Astrocyte (in vitro differentiated cells and primary cell): ENCODE measurements at regions not wholly inside any gene's neighbourhood (a gene's known extent, or its start where the extent isn't known, plus 50 kb on each side); places are given as distances from the start of the nearest gene placed in this dataset.

Experiments used
- DNase-seq: peaks from one replicate; pipeline ENCODE4 v3.0.0-alpha.2; 2010; ENCODE audit warnings: low read depth
- FAIRE-seq: peaks from 2 replicates; lab custom pipeline; 2011; peaks lifted over from hg19 to GRCh38; lab: Jason Lieb, UNC
- H2AFZ ChIP-seq: 2 replicates; pipeline ENCODE4 v1.6.0; 2012; ENCODE audit warnings: low read depth, low read length, inconsistent platforms
- H3K27ac ChIP-seq: 2 replicates; pipeline ENCODE4 v1.5.1; 2011; ENCODE audit warnings: low read depth, low read length, inconsistent platforms
- H3K27me3 ChIP-seq: 2 replicates; pipeline ENCODE4 v1.6.0; 2011; ENCODE audit warnings: low read length, inconsistent platforms; ENCODE audit not compliant: insufficient read depth
- H3K36me3 ChIP-seq: 2 replicates; pipeline ENCODE4 v1.5.1; 2011; ENCODE audit warnings: low read length, inconsistent platforms; ENCODE audit not compliant: insufficient read depth
- H3K4me1 ChIP-seq: 2 replicates; pipeline ENCODE4 v1.5.1; 2011; ENCODE audit warnings: low read length, inconsistent platforms; ENCODE audit not compliant: insufficient read depth
- H3K4me2 ChIP-seq: 2 replicates; pipeline ENCODE4 v1.6.0; 2012; ENCODE audit warnings: low read length, inconsistent platforms
- H3K4me3 ChIP-seq: 2 replicates; pipeline ENCODE4 v1.5.1; 2011; ENCODE audit warnings: low read depth, mild to moderate bottlenecking, low read length, inconsistent platforms; ENCODE audit not compliant: insufficient read depth
- H3K79me2 ChIP-seq: 2 replicates; pipeline ENCODE4 v1.6.0; 2012; ENCODE audit warnings: mild to moderate bottlenecking, low read length, inconsistent platforms; ENCODE audit not compliant: insufficient read depth
- H3K9ac ChIP-seq: 2 replicates; pipeline ENCODE4 v1.6.0; 2012; ENCODE audit warnings: mild to moderate bottlenecking, low read length, inconsistent platforms
- H3K9me3 ChIP-seq: 2 replicates; pipeline ENCODE4 v1.5.1; 2012; ENCODE audit warnings: low read depth, mild to moderate bottlenecking, low read length, inconsistent platforms; ENCODE audit not compliant: insufficient read depth
- H4K20me1 ChIP-seq: 2 replicates; pipeline ENCODE4 v1.6.0; 2012; ENCODE audit warnings: low read length, inconsistent platforms; ENCODE audit not compliant: insufficient read depth
- H3K27ac Mint-ChIP-seq: one replicate; pipeline ENCODE4 v1.8.0; 2021; ENCODE audit warnings: mild to moderate bottlenecking, mixed read lengths; ENCODE audit not compliant: unreplicated experiment
- H3K27me3 Mint-ChIP-seq: one replicate; pipeline ENCODE4 v1.8.0; 2021; ENCODE audit warnings: low read depth, mixed read lengths; ENCODE audit not compliant: unreplicated experiment
- H3K36me3 Mint-ChIP-seq: one replicate; pipeline ENCODE4 v1.8.0; 2021; ENCODE audit warnings: low read depth, mixed read lengths; ENCODE audit not compliant: unreplicated experiment
- H3K4me1 Mint-ChIP-seq: one replicate; pipeline ENCODE4 v1.8.0; 2021; ENCODE audit warnings: low read depth, mixed read lengths; ENCODE audit not compliant: unreplicated experiment
- H3K4me3 Mint-ChIP-seq: one replicate; pipeline ENCODE4 v1.8.0; 2021; ENCODE audit warnings: mild to moderate bottlenecking, moderate library complexity, mixed read lengths; ENCODE audit not compliant: unreplicated experiment
- H3K9me3 Mint-ChIP-seq: one replicate; pipeline ENCODE4 v1.8.0; 2021; ENCODE audit warnings: mild to moderate bottlenecking, mixed read lengths; ENCODE audit not compliant: unreplicated experiment
- CTCF ChIP-seq: IDR thresholded peaks from 2 replicates; pipeline ENCODE4 v1.5.1; 2011; ENCODE audit warnings: low read depth, mild to moderate bottlenecking, inconsistent platforms, low read length, moderate library complexity; ENCODE audit not compliant: insufficient read depth
- EZH2 ChIP-seq: IDR thresholded peaks from 2 replicates; pipeline ENCODE4 v1.6.1; 2012; ENCODE audit warnings: mild to moderate bottlenecking, low read length, inconsistent platforms; ENCODE audit not compliant: insufficient read depth

GRCh38 chr16:54585998-54586340, 299.4 kb upstream of the IRX3 start:
- Mint-ChIP-seq H3K36me3 (no peaks in the 10 kb centered on the region), H3K9me3 (no peaks in the 10 kb centered on the region), H3K4me3 (no peak overlapping the region), H3K4me1 (no peaks in the 10 kb centered on the region), H3K27ac (no peak overlapping the region), H3K27me3 (peaks cover 4% of the 10 kb centered on the region)
- no peaks in the 10 kb centered on the region for H3K79me2 ChIP-seq
- H3K4me2 ChIP-seq, result no peak overlapping the region
- no peaks in the 10 kb centered on the region for H3K27me3 ChIP-seq
- H3K4me1 ChIP-seq, result no peaks in the 10 kb centered on the region
- no peak for TF ChIP-seq CTCF
- no peak for TF ChIP-seq EZH2
- H4K20me1 ChIP-seq, result no peaks in the 10 kb centered on the region
- no peak overlapping the region for H3K4me3 ChIP-seq
- H3K9ac ChIP-seq, result no peak overlapping the region
- H3K27ac ChIP-seq, result no peak overlapping the region
- no peak for DNase-seq
- no peak for FAIRE-seq
- no peak overlapping the region for H2AFZ ChIP-seq
- no peaks in the 10 kb centered on the region for H3K36me3 ChIP-seq
- no peaks in the 10 kb centered on the region for H3K9me3 ChIP-seq

- Histone ChIP-seq H4K20me1 (no peaks in the 10 kb centered on the region), H3K4me3 (no peak overlapping the region), H3K9ac (no peak overlapping the region), H3K27ac (no peak overlapping the region), H3K9me3 (no peaks in the 10 kb centered on the region), H3K36me3 (no peaks in the 10 kb centered on the region), H3K4me2 (peak overlapping the region; percentile 35), H3K79me2 (no peaks in the 10 kb centered on the region), H2AFZ (peak overlapping the region; percentile 34), H3K4me1 (no peaks in the 10 kb centered on the region), H3K27me3 (no peaks in the 10 kb centered on the region)
- Mint-ChIP-seq H3K4me1 (no peaks in the 10 kb centered on the region), H3K27me3 (peaks cover 4% of the 10 kb centered on the region), H3K36me3 (no peaks in the 10 kb centered on the region), H3K4me3 (no peak overlapping the region), H3K9me3 (no peaks in the 10 kb centered on the region), H3K27ac (no peak overlapping the region)
- TF ChIP-seq CTCF (no peak), EZH2 (no peak)
- DNase-seq (no peak), FAIRE-seq (no peak)
Measured at GRCh38 chr16:54585094-54585997, 298.8 kb upstream of the IRX3 start.

GRCh38 chr16:54584121-54584520, 297.5 kb upstream of the IRX3 start:
- Mint-ChIP-seq H3K4me3 (no peak overlapping the region), H3K9me3 (no peaks in the 10 kb centered on the region), H3K27me3 (peaks cover 4% of the 10 kb centered on the region), H3K4me1 (no peaks in the 10 kb centered on the region), H3K36me3 (no peaks in the 10 kb centered on the region), H3K27ac (no peak overlapping the region)
- FAIRE-seq (no peak), DNase-seq (no peak)
- H3K9ac ChIP-seq, result no peak overlapping the region
- no peak overlapping the region for H3K27ac ChIP-seq
- no peak overlapping the region for H3K4me2 ChIP-seq
- no peak overlapping the region for H2AFZ ChIP-seq
- H3K4me3 ChIP-seq, result no peak overlapping the region
- H3K27me3 ChIP-seq, result no peaks in the 10 kb centered on the region
- H3K79me2 ChIP-seq, result no peaks in the 10 kb centered on the region
- H3K36me3 ChIP-seq, result no peaks in the 10 kb centered on the region
- no peaks in the 10 kb centered on the region for H4K20me1 ChIP-seq
- no peaks in the 10 kb centered on the region for H3K9me3 ChIP-seq
- TF ChIP-seq CTCF, result no peak
- no peak for TF ChIP-seq EZH2
- H3K4me1 ChIP-seq, result no peaks in the 10 kb centered on the region
